Endothelial cell of hepatic sinusoid (primary cell): ENCODE measurements at regions not wholly inside any gene's neighbourhood (a gene's known extent, or its start where the extent isn't known, plus 50 kb on each side); places are given as distances from the start of the nearest gene placed in this dataset.

Source experiments
- in situ Hi-C: cut with HindIII; loops from 2 replicates; pipeline ENCODE4 v1.10.0; 2017; ENCODE audit warnings: low sequenced_read_pairs

- in situ Hi-C loops = no loop called here
Observed at GRCh38 chr15:97623091-97623661, 337.3 kb upstream of the ARRDC4 start.

- in situ Hi-C loops = loop anchor here (5.0 kb wide), 1 partner anchor 45 kb away; no protein-coding TSS in a partner anchor
Observed at GRCh38 chr15:97627634-97628033, 332.9 kb upstream of the ARRDC4 start.

- in situ Hi-C loops = loop anchor here (5.0 kb wide), 1 partner anchor 48 kb away; no protein-coding TSS in a partner anchor
Observed at GRCh38 chr15:97645758-97646157, 314.7 kb upstream of the ARRDC4 start.

- in situ Hi-C loops = loop anchor here (5.0 kb wide), 1 partner anchor 51 kb away; no protein-coding TSS in a partner anchor
Observed at GRCh38 chr15:97648728-97649127, 311.8 kb upstream of the ARRDC4 start.

GRCh38 chr15:97652041-97652440, 308.5 kb upstream of the ARRDC4 start:
- in situ Hi-C loops = no loop called here

- in situ Hi-C loops = no loop called here
Observed at GRCh38 chr15:97652700-97653167, 307.8 kb upstream of the ARRDC4 start.

- in situ Hi-C loops = no loop called here
Observed at GRCh38 chr15:97653896-97654295, 306.6 kb upstream of the ARRDC4 start.

- in situ Hi-C loops = no loop called here
Observed at GRCh38 chr15:97654481-97655076, 305.9 kb upstream of the ARRDC4 start.

- in situ Hi-C loops = no loop called here
Observed at GRCh38 chr15:97661796-97662195, 298.7 kb upstream of the ARRDC4 start.

- in situ Hi-C loops = loop anchor here (5.0 kb wide), 1 partner anchor 45 kb away; no protein-coding TSS in a partner anchor
Observed at GRCh38 chr15:97672586-97672985, 287.9 kb upstream of the ARRDC4 start.

GRCh38 chr15:97678656-97679055, 281.8 kb upstream of the ARRDC4 start:
- in situ Hi-C loops = no loop called here

- in situ Hi-C loops = no loop called here
Observed at GRCh38 chr15:97679106-97679688, 281.3 kb upstream of the ARRDC4 start.

- in situ Hi-C loops = no loop called here
Observed at GRCh38 chr15:97680606-97681220, 279.8 kb upstream of the ARRDC4 start.

- in situ Hi-C loops = no loop called here
Observed at GRCh38 chr15:97683831-97684230, 276.7 kb upstream of the ARRDC4 start.

GRCh38 chr15:97684249-97684648, 276.3 kb upstream of the ARRDC4 start:
- in situ Hi-C loops = no loop called here

GRCh38 chr15:97686324-97686723, 274.2 kb upstream of the ARRDC4 start:
- in situ Hi-C loops = no loop called here

- in situ Hi-C loops = no loop called here
Observed at GRCh38 chr15:97687654-97688053, 272.8 kb upstream of the ARRDC4 start.

- in situ Hi-C loops = no loop called here
Observed at GRCh38 chr15:97688177-97688576, 272.3 kb upstream of the ARRDC4 start.

- in situ Hi-C loops = no loop called here
Observed at GRCh38 chr15:97688886-97689285, 271.6 kb upstream of the ARRDC4 start.

GRCh38 chr15:97691078-97691477, 269.4 kb upstream of the ARRDC4 start:
- in situ Hi-C loops = no loop called here

GRCh38 chr15:97691799-97692198, 268.7 kb upstream of the ARRDC4 start:
- in situ Hi-C loops = no loop called here
